Adrenal gland (tissue), 9 donors: ENCODE measurements at regions not wholly inside any gene's neighbourhood (a gene's known extent, or its start where the extent isn't known, plus 50 kb on each side); places are given as distances from the start of the nearest gene placed in this dataset.

Experiments used
- DNase-seq, 7 donors: peaks; one replicate each; pipeline ENCODE4 v3.0.0-alpha.2; 2019 to 2020
- H3K27ac ChIP-seq, 5 donors: fragments of 200-600 bp; sonication (generic) in 4 of 5; 1 replicate in 3 of 5; 2 replicates in 2 of 5; pipeline versions ENCODE4 v1.5.1 to v1.8.0; 2016 to 2020; ENCODE audit warnings: mild to moderate bottlenecking in 1 of 5
- H3K27me3 ChIP-seq: fragments of 200-600 bp; 2 replicates; pipeline ENCODE4 v1.8.0; 2021
- H3K36me3 ChIP-seq, 2 donors: fragments of 200-600 bp; replicated peaks in 1 of 2; 1 replicate in 1 of 2; 2 replicates in 1 of 2; pipeline versions ENCODE4 v1.5.1 to v1.8.0; 2018 to 2022
- H3K4me1 ChIP-seq, 2 donors: fragments of 200-600 bp; replicated peaks in 1 of 2; 1 replicate in 1 of 2; 2 replicates in 1 of 2; pipeline versions ENCODE4 v1.5.1 to v1.8.0; 2018 to 2021
- H3K4me3 ChIP-seq, 4 donors: fragments of 200-600 bp; sonication (generic) in 3 of 4; one replicate each; pipeline ENCODE4 v1.5.1; 2016 to 2018
- H3K9me3 ChIP-seq, 3 donors: fragments of 200-600 bp; sonication (generic) in 1 of 3; replicated peaks in 1 of 3; 1 replicate in 2 of 3; 2 replicates in 1 of 3; pipeline versions ENCODE4 v1.5.1 to v1.8.0; 2016 to 2021
- POLR2A ChIP-seq, 2 donors: fragments of 450-650 bp; IDR thresholded peaks; one replicate each; pipeline ENCODE4 v1.6.1; 2017; ENCODE audit warnings: antibody characterized with exemption in 2 of 2, mild to moderate bottlenecking in 2 of 2, moderate library complexity in 1 of 2
- WGBS, 4 donors: extraction: QIAGEN DNeasy Blood & Tissue Kit in 2 of 4; methylation state at CpG; one replicate each; pipeline versions ENCODE4 v1.1.5 to v1.1.7; 2013 to 2017; 5-methylcytosine and 5-hydroxymethylcytosine counted together
- intact Hi-C, 2 donors: fragments of 100-400 bp; cut with DNase I; formaldehyde crosslinking; loops; one replicate each; pipeline versions ENCODE4 v1.14.1 to v1.15.0; 2022 to 2023
- TF ChIP-seq, protein P1 (sequence below), 6 experiments: fragments of 450-650 bp in 4 of 6; fragments of 200-600 bp in 2 of 6; sonication (generic) in 1 of 6; IDR thresholded peaks; 1 replicate in 5 of 6; 2 replicates in 1 of 6; pipeline versions ENCODE4 v1.5.1 to v1.8.0; 2016 to 2021; ENCODE audit warnings: antibody characterized with exemption in 6 of 6, mild to moderate bottlenecking in 2 of 6, moderate library complexity in 1 of 6
- donor health status: healthy with polysubstance abuse.
- donor health status: Bipolar disorder and iron deficiency.
- donor health status: DM: yes; HTN: yes; CAD: no.
- donor health status: DM: no; HTN: no; CAD: no.
- donor health status: DM: no; HTN: no; CAD: no.

DNA sequence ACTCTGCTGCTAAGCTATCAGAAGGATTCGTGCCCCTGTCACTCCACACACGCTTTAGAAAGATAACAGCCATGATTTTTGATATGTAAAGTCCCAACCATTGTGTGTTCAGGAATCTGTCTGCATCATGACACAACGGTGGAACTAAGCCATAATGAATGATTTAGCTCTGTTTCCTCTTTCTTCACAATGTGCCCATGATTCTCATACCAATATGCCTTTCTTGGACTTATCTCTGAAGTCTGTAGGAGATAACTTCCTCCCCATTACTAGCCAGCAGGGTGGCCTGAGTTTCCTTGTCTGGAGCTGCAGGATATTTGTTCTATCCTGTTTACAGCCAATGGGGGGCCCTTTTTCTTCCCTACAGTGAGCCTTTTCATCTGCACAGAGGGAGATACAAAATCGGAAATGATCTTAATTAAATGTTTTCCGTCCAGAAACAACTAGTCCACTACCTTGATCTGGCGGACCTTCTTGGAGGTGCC lies 511.7 kb downstream of the USP25 start:
- Histone ChIP-seq H3K4me3 (no peak overlapping the region), H3K4me1 (no peaks in the 10 kb centered on the region), H3K27ac (peak overlapping the region in 1 of 5 donors; percentile 13), H3K9me3 (no peaks in the 10 kb centered on the region), H3K27me3 (no peaks in the 10 kb centered on the region), H3K36me3 (no peaks in the 10 kb centered on the region)
- 58 to 62% (median 59%) methylated on average over 6 of the region's 6 CpGs for WGBS, 4 donors
- TF ChIP-seq, protein P1, sequence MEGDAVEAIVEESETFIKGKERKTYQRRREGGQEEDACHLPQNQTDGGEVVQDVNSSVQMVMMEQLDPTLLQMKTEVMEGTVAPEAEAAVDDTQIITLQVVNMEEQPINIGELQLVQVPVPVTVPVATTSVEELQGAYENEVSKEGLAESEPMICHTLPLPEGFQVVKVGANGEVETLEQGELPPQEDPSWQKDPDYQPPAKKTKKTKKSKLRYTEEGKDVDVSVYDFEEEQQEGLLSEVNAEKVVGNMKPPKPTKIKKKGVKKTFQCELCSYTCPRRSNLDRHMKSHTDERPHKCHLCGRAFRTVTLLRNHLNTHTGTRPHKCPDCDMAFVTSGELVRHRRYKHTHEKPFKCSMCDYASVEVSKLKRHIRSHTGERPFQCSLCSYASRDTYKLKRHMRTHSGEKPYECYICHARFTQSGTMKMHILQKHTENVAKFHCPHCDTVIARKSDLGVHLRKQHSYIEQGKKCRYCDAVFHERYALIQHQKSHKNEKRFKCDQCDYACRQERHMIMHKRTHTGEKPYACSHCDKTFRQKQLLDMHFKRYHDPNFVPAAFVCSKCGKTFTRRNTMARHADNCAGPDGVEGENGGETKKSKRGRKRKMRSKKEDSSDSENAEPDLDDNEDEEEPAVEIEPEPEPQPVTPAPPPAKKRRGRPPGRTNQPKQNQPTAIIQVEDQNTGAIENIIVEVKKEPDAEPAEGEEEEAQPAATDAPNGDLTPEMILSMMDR (IDR thresholded peaks at IDR 0.05) = peak in 1 of 6 experiments; percentile 9
- no peak for TF ChIP-seq POLR2A (IDR thresholded peaks at IDR 0.05)
- peak in 1 of 7 donors; percentile 10 for DNase-seq
- intact Hi-C loops = no loop called here

- Histone ChIP-seq H3K36me3 (no peaks in the 10 kb centered on the region), H3K4me1 (no peaks in the 10 kb centered on the region), H3K9me3 (no peaks in the 10 kb centered on the region), H3K4me3 (no peak overlapping the region), H3K27ac (no peak overlapping the region), H3K27me3 (no peaks in the 10 kb centered on the region)
- intact Hi-C loops = no loop called here
- TF ChIP-seq POLR2A (IDR thresholded peaks at IDR 0.05) = no peak
- TF ChIP-seq, protein P1 (IDR thresholded peaks at IDR 0.05) = no peak
- DNase-seq = no peak
- WGBS, 4 donors = 83 to 91% (median 85%) methylated on average over 2 of the region's 2 CpGs
Observed at GRCh38 chr21:16243396-16243795, 513.6 kb downstream of the USP25 start.

GRCh38 chr21:16248705-16249104 lies 518.9 kb downstream of the USP25 start:
- Histone ChIP-seq H3K4me1 (no peaks in the 10 kb centered on the region), H3K27ac (no peak overlapping the region), H3K9me3 (no peaks in the 10 kb centered on the region), H3K36me3 (no peaks in the 10 kb centered on the region), H3K27me3 (no peaks in the 10 kb centered on the region), H3K4me3 (no peak overlapping the region)
- no peak for TF ChIP-seq POLR2A (IDR thresholded peaks at IDR 0.05)
- TF ChIP-seq, protein P1 (IDR thresholded peaks at IDR 0.05) = no peak
- DNase-seq = no peak
- intact Hi-C loops = no loop called here
- 85 to 97% (median 93%) methylated on average over 3 of the region's 3 CpGs for WGBS, 4 donors

DNA sequence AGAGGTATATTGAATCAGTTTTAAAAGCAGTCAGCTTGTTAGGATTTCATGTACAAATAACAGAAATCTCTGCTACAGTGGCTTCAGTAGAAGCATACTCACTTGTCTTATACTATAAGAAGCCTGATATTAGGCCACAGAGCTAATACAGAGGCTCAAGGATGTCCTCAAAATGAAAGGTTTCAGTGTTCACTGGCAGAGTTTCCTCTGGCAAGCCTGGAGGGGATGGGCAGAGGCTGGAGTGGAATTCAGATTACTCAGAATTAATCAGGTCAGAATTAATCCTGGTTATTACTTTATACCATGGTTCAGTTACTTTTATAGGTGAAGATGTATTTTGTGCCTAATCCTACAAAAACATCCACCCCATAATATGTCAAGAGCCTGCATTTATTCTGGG lies 520.5 kb downstream of the USP25 start:
- Histone ChIP-seq H3K4me3 (no peak overlapping the region), H3K27ac (no peak overlapping the region), H3K27me3 (no peaks in the 10 kb centered on the region), H3K4me1 (no peaks in the 10 kb centered on the region), H3K9me3 (no peaks in the 10 kb centered on the region), H3K36me3 (no peaks in the 10 kb centered on the region)
- TF ChIP-seq, protein P1 (IDR thresholded peaks at IDR 0.05) = no peak
- no peak for TF ChIP-seq POLR2A (IDR thresholded peaks at IDR 0.05)
- peak in 3 of 7 donors; percentile 8 to 25 (median 10) for DNase-seq
- intact Hi-C loops = no loop called here
